ENCODE measurements at regions not wholly inside any gene's neighbourhood (a gene's known extent, or its start where the extent isn't known, plus 50 kb on each side); places are given as distances from the start of the nearest gene placed in this dataset.
"Not testable (repeated sequence)": the region's sequence is repeated elsewhere in the genome, so short reads cannot be mapped to it uniquely, and the experiment has no call there.

DNA sequence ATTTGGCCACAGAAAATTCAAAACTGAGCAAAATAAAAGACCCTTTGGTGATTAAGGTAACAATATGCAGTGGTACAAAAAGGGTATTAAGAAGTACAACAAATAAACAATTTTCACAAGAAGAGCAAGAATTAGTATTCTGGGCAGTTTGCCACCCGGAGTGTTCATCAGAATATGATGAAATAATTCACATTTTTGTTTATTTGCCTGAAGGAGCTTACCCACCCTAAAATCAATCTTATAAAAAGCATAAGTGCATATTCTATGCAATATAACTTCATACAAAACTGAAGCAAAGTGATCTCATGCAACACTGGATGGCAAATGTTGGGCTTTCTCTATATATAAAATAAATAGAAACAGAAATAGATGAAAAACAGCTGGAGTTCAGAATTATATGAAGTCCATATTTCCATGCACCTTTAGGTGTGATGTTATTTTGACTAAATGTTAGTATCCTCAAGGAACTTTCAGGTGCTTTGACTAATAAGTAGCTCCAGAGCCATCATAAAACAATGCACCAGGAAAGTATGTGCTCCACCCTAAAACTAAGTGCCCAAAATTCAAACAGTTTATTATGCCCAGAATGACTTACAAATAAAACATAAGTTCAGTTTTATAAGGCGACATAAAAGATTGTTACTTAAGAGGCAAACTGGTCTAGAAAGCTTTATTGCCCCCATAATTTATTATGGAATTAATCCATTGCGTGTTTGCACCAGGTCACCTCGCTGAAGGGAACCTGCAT lies 474.3 kb downstream of the SEMA3D start:
- Histone ChIP-seq H3K4me3 (no peak overlapping the region), H3K27me3 (ENCODE audit: insufficient read depth) (no peaks in the 10 kb centered on the region), H3K9me2 (ENCODE audit: insufficient read depth) (no peaks in the 10 kb centered on the region), H4K20me1 (replicated peaks; ENCODE audit: insufficient read depth) (no peaks in the 10 kb centered on the region), H3K4me1 (ENCODE audit: insufficient read depth) (no peaks in the 10 kb centered on the region), H2AFZ (no peak overlapping the region), H3K79me2 (replicated peaks; ENCODE audit: insufficient read depth) (no peaks in the 10 kb centered on the region), H3K4me2 (no peak overlapping the region), H3K27ac (ENCODE audit: low read depth) (no peak overlapping the region), H3K36me3 (ENCODE audit: insufficient read depth) (no peaks in the 10 kb centered on the region), H3F3A (replicated peaks; ENCODE audit: low read depth) (no peaks in the 10 kb centered on the region)
- Mint-ChIP-seq H3K4me1 (no peaks in the 10 kb centered on the region), H3K36me3 (ENCODE audit: low read depth) (no peaks in the 10 kb centered on the region), H3K27me3 (ENCODE audit: insufficient read depth, low read depth, poor library complexity) (no peaks in the 10 kb centered on the region), H3K4me3 (no peak overlapping the region), H3K9me3 (no peaks in the 10 kb centered on the region), H3K27ac (no peak overlapping the region)
- no peak for DNase-seq (ENCODE audit: low spot score)
- no peak for ATAC-seq
- TF ChIP-seq NANOG (IDR thresholded peaks at IDR 0.05; ENCODE audit: borderline replicate concordance) = no peak

DNA sequence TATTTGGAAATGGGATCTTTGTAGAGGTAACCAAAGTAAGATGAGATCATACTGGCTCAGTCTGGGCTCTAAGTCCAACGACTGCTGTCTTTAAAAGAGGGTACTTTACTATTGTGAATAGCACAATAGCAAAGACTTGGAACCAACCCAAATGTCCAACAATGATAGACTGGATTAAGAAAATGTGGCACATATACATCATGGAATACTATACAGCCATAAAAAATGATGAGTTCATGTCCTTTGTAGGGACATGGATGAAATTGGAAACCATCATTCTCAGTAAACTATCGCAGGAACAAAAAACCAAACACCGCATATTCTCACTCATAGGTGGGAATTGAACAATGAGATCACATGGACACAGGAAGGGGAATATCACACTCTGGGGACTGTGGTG lies 476.3 kb downstream of the SEMA3D start:
- not testable (repeated sequence) for DNase-seq (ENCODE audit: low spot score); H3K36me3 Mint-ChIP-seq (ENCODE audit: low read depth); H4K20me1 ChIP-seq (replicated peaks; ENCODE audit: insufficient read depth); H3K4me3 ChIP-seq; H3K36me3 ChIP-seq (ENCODE audit: insufficient read depth); H3K4me3 Mint-ChIP-seq; ATAC-seq; H3K27ac Mint-ChIP-seq; H3F3A ChIP-seq (replicated peaks; ENCODE audit: low read depth); H3K27me3 ChIP-seq (ENCODE audit: insufficient read depth); H2AFZ ChIP-seq; H3K27me3 Mint-ChIP-seq (ENCODE audit: insufficient read depth, low read depth, poor library complexity); H3K79me2 ChIP-seq (replicated peaks; ENCODE audit: insufficient read depth); H3K4me2 ChIP-seq; H3K27ac ChIP-seq (ENCODE audit: low read depth); H3K4me1 ChIP-seq (ENCODE audit: insufficient read depth); H3K9me3 Mint-ChIP-seq; H3K9me2 ChIP-seq (ENCODE audit: insufficient read depth); H3K4me1 Mint-ChIP-seq

DNA sequence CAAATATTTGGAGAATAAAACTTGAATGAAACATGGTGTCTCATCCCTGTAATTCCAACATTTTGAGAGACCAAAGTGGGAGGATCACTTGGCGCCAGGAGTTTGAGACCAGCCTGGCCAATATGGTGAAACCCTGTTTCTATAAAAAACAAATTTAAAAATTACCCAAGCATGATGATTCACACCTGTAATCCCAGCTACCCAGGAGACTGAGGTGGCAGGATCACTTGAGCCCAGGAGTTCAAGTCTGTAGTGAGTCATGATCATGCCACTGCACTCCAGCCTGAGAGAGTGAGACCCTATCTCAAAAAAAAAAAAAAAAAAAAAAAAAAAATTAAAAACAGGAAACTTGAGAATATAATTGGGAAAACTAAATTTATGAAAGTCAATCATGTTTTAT lies 481.1 kb downstream of the SEMA3D start:
- H3K79me2 ChIP-seq (replicated peaks; ENCODE audit: insufficient read depth) = no peaks in the 10 kb centered on the region
- Mint-ChIP-seq H3K4me3 (no peak overlapping the region), H3K27ac (no peak overlapping the region), H3K36me3 (ENCODE audit: low read depth) (no peaks in the 10 kb centered on the region), H3K9me3 (no peaks in the 10 kb centered on the region; the same call in 2 of the 3 replicates), H3K4me1 (no peaks in the 10 kb centered on the region), H3K27me3 (ENCODE audit: insufficient read depth, low read depth, poor library complexity) (no peaks in the 10 kb centered on the region)
- no peak overlapping the region for H3K27ac ChIP-seq (ENCODE audit: low read depth)
- H3K36me3 ChIP-seq (ENCODE audit: insufficient read depth) = no peaks in the 10 kb centered on the region
- no peak for DNase-seq (ENCODE audit: low spot score)
- H2AFZ ChIP-seq = no peak overlapping the region
- no peaks in the 10 kb centered on the region; the same call in 1 of the 2 replicates for H3K9me2 ChIP-seq (ENCODE audit: insufficient read depth)
- TF ChIP-seq EZH2phosphoT487 (IDR thresholded peaks at IDR 0.05; ENCODE audit: unreplicated experiment) = no peak
- TF ChIP-seq, protein P1, sequence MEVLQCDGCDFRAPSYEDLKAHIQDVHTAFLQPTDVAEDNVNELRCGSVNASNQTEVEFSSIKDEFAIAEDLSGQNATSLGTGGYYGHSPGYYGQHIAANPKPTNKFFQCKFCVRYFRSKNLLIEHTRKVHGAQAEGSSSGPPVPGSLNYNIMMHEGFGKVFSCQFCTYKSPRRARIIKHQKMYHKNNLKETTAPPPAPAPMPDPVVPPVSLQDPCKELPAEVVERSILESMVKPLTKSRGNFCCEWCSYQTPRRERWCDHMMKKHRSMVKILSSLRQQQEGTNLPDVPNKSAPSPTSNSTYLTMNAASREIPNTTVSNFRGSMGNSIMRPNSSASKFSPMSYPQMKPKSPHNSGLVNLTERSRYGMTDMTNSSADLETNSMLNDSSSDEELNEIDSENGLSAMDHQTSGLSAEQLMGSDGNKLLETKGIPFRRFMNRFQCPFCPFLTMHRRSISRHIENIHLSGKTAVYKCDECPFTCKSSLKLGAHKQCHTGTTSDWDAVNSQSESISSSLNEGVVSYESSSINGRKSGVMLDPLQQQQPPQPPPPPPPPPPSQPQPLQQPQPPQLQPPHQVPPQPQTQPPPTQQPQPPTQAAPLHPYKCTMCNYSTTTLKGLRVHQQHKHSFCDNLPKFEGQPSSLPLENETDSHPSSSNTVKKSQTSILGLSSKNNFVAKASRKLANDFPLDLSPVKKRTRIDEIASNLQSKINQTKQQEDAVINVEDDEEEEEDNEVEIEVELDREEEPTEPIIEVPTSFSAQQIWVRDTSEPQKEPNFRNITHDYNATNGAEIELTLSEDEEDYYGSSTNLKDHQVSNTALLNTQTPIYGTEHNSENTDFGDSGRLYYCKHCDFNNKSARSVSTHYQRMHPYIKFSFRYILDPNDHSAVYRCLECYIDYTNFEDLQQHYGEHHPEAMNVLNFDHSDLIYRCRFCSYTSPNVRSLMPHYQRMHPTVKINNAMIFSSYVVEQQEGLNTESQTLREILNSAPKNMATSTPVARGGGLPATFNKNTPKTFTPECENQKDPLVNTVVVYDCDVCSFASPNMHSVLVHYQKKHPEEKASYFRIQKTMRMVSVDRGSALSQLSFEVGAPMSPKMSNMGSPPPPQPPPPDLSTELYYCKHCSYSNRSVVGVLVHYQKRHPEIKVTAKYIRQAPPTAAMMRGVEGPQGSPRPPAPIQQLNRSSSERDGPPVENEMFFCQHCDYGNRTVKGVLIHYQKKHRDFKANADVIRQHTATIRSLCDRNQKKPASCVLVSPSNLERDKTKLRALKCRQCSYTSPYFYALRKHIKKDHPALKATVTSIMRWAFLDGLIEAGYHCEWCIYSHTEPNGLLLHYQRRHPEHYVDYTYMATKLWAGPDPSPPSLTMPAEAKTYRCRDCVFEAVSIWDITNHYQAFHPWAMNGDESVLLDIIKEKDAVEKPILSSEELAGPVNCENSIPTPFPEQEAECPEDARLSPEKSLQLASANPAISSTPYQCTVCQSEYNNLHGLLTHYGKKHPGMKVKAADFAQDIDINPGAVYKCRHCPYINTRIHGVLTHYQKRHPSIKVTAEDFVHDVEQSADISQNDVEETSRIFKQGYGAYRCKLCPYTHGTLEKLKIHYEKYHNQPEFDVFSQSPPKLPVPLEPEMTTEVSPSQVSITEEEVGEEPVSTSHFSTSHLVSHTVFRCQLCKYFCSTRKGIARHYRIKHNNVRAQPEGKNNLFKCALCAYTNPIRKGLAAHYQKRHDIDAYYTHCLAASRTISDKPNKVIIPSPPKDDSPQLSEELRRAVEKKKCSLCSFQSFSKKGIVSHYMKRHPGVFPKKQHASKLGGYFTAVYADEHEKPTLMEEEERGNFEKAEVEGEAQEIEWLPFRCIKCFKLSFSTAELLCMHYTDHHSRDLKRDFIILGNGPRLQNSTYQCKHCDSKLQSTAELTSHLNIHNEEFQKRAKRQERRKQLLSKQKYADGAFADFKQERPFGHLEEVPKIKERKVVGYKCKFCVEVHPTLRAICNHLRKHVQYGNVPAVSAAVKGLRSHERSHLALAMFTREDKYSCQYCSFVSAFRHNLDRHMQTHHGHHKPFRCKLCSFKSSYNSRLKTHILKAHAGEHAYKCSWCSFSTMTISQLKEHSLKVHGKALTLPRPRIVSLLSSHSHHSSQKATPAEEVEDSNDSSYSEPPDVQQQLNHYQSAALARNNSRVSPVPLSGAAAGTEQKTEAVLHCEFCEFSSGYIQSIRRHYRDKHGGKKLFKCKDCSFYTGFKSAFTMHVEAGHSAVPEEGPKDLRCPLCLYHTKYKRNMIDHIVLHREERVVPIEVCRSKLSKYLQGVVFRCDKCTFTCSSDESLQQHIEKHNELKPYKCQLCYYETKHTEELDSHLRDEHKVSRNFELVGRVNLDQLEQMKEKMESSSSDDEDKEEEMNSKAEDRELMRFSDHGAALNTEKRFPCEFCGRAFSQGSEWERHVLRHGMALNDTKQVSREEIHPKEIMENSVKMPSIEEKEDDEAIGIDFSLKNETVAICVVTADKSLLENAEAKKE (CRISPR knock-in tag; IDR thresholded peaks at IDR 0.05) = no peak
- TF ChIP-seq, protein P2, sequence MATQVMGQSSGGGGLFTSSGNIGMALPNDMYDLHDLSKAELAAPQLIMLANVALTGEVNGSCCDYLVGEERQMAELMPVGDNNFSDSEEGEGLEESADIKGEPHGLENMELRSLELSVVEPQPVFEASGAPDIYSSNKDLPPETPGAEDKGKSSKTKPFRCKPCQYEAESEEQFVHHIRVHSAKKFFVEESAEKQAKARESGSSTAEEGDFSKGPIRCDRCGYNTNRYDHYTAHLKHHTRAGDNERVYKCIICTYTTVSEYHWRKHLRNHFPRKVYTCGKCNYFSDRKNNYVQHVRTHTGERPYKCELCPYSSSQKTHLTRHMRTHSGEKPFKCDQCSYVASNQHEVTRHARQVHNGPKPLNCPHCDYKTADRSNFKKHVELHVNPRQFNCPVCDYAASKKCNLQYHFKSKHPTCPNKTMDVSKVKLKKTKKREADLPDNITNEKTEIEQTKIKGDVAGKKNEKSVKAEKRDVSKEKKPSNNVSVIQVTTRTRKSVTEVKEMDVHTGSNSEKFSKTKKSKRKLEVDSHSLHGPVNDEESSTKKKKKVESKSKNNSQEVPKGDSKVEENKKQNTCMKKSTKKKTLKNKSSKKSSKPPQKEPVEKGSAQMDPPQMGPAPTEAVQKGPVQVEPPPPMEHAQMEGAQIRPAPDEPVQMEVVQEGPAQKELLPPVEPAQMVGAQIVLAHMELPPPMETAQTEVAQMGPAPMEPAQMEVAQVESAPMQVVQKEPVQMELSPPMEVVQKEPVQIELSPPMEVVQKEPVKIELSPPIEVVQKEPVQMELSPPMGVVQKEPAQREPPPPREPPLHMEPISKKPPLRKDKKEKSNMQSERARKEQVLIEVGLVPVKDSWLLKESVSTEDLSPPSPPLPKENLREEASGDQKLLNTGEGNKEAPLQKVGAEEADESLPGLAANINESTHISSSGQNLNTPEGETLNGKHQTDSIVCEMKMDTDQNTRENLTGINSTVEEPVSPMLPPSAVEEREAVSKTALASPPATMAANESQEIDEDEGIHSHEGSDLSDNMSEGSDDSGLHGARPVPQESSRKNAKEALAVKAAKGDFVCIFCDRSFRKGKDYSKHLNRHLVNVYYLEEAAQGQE (IDR thresholded peaks at IDR 0.05; ENCODE audit: unreplicated experiment) = no peak
- TF ChIP-seq CREB1 (CRISPR knock-in tag; IDR thresholded peaks at IDR 0.05; ENCODE audit: low read depth) = no peak
- no peak overlapping the region for H3K4me2 ChIP-seq
- no peaks in the 10 kb centered on the region for H4K20me1 ChIP-seq (replicated peaks; ENCODE audit: insufficient read depth)
- no peak overlapping the region for H3K4me3 ChIP-seq
- no peaks in the 10 kb centered on the region for H3F3A ChIP-seq (replicated peaks; ENCODE audit: low read depth)
- H3K27me3 ChIP-seq (ENCODE audit: insufficient read depth) = no peaks in the 10 kb centered on the region
- H3K4me1 ChIP-seq (ENCODE audit: insufficient read depth) = no peaks in the 10 kb centered on the region
- ATAC-seq = no peak

Data from GM23338 (cell line).